GM10266 (cell line): ENCODE measurements at regions not wholly inside any gene's neighbourhood (a gene's known extent, or its start where the extent isn't known, plus 50 kb on each side); places are given as distances from the start of the nearest gene placed in this dataset.

Source experiments
- DNase-seq: peaks from one replicate; pipeline ENCODE4 v3.0.0; 2012; ENCODE audit errors: extremely low spot score
- TF ChIP-seq, protein P1 (sequence below): IDR thresholded peaks from 2 replicates; pipeline ENCODE4 v1.5.1; 2012; ENCODE audit warnings: mild to moderate bottlenecking, low read depth; ENCODE audit not compliant: control insufficient read depth, insufficient read depth; ENCODE audit errors: missing control alignments

DNA sequence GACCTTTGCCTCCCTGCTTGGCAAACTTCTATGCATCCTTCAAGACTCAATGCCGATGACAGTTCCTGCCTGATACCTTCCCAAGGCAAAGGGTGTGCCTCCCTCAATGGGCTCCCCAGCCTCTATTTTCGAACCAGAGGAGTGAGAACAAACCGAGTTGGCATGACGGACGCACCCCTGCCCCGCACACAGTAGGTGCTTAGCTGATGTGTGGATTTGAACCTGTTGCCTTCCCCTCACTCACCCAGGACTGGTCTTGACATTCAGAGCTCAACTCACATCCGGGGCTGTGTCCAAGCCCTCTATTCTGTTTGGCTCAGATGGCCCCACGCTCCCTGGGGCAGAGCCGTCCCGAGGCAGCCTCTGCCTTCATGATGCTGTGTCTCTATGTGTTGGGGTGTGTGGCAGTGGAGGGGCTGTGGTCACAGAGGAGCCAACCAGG lies 52.2 kb upstream of the SLC6A11 start:
- no peak for DNase-seq
- TF ChIP-seq, protein P1, sequence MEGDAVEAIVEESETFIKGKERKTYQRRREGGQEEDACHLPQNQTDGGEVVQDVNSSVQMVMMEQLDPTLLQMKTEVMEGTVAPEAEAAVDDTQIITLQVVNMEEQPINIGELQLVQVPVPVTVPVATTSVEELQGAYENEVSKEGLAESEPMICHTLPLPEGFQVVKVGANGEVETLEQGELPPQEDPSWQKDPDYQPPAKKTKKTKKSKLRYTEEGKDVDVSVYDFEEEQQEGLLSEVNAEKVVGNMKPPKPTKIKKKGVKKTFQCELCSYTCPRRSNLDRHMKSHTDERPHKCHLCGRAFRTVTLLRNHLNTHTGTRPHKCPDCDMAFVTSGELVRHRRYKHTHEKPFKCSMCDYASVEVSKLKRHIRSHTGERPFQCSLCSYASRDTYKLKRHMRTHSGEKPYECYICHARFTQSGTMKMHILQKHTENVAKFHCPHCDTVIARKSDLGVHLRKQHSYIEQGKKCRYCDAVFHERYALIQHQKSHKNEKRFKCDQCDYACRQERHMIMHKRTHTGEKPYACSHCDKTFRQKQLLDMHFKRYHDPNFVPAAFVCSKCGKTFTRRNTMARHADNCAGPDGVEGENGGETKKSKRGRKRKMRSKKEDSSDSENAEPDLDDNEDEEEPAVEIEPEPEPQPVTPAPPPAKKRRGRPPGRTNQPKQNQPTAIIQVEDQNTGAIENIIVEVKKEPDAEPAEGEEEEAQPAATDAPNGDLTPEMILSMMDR: no peak

DNA sequence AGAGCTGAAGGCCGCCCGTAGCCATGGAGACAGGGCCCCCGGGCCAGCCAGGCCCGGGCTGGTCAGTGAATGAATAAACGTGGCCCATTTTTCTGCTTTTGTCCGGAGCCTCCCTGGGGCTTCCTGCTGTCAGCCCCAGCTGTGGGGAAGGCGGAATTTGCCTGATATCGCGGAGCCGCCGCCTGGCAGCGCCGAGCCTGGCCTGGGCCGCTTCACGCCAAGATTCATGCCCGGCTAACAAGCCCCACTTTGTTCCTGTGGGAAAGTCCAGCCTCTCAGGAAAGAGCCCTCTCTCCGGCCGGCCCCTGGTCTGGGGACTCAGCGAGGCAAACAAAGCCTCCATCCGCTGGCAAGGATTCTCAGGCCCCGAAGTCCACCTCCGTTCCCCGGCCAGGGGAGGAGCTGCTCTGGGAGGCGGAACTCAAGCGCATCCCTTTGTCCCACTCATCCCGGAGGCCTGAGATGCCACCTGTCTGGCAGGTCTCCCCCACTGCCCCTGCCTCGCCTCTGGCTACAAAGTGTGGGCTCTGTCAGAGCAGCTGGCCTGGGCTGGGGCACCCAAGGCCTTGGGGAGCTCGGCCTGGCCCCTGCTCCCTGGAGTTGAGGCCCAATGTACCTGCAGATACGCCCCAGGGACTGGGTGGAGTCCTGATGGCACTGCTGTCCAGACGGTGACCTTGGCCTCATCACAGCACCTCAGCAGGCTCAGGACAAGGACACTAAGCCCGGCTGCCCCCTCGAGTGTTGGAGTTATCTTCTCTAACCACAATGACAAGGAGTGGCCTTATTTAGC lies 51.6 kb upstream of the SLC6A11 start:
- TF ChIP-seq, protein P1: no peak
- DNase-seq: no peak

DNA sequence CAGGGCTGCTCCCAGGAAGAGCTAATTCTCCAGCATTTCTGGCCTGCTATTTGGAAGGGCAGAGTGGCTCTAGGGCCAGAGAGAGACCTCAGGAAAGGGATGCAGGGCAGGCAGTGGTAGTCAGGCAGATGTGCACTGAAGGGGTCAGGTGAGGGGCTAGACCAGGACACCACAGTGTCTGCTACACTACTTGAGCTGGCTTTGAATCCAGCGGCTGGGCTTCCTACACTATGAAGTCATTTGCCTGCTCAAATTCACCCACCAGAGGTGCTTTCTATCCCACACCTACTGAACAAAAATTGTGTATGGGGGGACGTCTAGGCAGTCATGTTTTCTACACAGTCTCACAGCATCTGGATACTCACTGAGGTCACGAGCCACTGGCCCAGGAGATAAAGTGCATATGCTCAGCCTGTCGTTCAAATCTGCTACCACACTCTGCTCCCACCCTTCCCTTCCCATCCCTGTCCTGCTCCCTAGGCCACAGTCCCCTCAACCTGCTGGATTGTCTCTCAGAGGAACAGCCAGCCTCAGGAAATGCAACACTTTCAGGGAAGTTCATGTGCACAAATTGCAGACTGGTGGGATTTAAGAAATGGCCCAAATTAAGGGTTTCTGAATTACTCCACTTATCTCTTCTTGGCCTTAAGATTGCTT lies 49.9 kb upstream of the SLC6A11 start:
- no peak for DNase-seq
- TF ChIP-seq, protein P1: no peak
